NB4 (cell line): ENCODE measurements at regions not wholly inside any gene's neighbourhood (a gene's known extent, or its start where the extent isn't known, plus 50 kb on each side); places are given as distances from the start of the nearest gene placed in this dataset.

Source experiments
- MYC ChIP-seq: IDR thresholded peaks from 2 replicates; pipeline ENCODE4 v1.6.1; 2011; ENCODE audit warnings: low read depth, low read length
- TF ChIP-seq, protein P1 (sequence below): IDR thresholded peaks from one replicate; pipeline ENCODE4 v1.5.1; 2012; ENCODE audit warnings: low read depth, low read length
- TF ChIP-seq, protein P2 (sequence below): IDR thresholded peaks from 2 replicates; pipeline ENCODE4 v1.6.1; 2011; ENCODE audit warnings: low read depth, low read length

DNA sequence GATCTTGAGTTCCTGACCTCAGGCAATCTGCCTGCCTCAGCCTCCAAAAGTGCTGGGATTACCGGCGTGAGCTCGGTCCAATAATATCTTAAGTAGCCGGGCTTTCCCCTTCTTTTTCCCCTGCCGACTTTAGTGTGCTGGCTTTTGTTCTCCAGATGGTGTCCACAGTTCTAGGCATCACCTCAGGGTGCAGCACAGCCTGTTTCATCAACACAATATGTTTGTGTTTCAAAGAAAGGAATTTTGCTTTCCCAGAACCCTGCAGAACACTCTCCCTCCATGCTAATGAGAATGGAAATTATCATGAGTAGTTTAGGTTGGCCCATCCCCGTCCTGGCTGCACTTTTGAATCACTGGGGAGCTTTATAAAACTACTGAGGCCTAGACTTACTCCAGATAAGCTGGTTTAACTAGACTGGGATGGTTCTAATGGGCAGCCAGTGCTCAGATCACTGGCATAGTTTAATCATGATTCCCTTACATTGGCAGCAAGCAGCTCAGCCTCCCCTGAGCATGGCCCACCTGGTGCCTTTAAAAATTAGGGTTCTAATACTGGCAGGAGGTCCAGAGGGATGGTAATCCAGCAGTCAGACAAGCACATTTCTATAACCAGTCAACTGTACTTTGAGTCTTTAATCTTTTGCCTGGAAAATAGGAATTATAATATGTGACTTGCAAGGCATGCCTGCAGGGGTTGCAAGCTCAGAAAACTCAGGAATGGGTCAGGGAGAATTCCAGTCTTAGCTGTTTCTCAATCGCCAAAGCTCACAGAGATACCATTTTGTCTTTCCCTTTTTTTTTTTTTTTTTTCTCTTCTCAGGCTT lies 127.6 kb upstream of the RASGRP1 start:
- TF ChIP-seq, protein P1, sequence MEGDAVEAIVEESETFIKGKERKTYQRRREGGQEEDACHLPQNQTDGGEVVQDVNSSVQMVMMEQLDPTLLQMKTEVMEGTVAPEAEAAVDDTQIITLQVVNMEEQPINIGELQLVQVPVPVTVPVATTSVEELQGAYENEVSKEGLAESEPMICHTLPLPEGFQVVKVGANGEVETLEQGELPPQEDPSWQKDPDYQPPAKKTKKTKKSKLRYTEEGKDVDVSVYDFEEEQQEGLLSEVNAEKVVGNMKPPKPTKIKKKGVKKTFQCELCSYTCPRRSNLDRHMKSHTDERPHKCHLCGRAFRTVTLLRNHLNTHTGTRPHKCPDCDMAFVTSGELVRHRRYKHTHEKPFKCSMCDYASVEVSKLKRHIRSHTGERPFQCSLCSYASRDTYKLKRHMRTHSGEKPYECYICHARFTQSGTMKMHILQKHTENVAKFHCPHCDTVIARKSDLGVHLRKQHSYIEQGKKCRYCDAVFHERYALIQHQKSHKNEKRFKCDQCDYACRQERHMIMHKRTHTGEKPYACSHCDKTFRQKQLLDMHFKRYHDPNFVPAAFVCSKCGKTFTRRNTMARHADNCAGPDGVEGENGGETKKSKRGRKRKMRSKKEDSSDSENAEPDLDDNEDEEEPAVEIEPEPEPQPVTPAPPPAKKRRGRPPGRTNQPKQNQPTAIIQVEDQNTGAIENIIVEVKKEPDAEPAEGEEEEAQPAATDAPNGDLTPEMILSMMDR, result no peak
- TF ChIP-seq MYC, result no peak
- TF ChIP-seq, protein P2, sequence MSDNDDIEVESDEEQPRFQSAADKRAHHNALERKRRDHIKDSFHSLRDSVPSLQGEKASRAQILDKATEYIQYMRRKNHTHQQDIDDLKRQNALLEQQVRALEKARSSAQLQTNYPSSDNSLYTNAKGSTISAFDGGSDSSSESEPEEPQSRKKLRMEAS, result no peak
